Stimulated activated effector memory CD8-positive, alpha-beta T cell treated with anti-CD3 and anti-CD28 coated beads, Interleukin-12 subunit alpha, Interleukin-12 subunit beta, amount 100 ng/mL, for 72 hours (primary cell): ENCODE measurements at regions not wholly inside any gene's neighbourhood (a gene's known extent, or its start where the extent isn't known, plus 50 kb on each side); places are given as distances from the start of the nearest gene placed in this dataset.

Experiments
- ATAC-seq: fragments of 150-1000 bp; cut with Tn5 transposase; 2 replicates; pipeline ENCODE4 v1.10.0; 2021
- DNase-seq, 2 donors: peaks; one replicate each; pipeline ENCODE4 v3.0.0; 2021 to 2022; ENCODE audit warnings: low spot score in 2 of 2
- H3K27ac Mint-ChIP-seq: one replicate; pipeline ENCODE4 v1.8.0; 2022; ENCODE audit warnings: mild to moderate bottlenecking, mixed read lengths
- H3K36me3 Mint-ChIP-seq: one replicate; pipeline ENCODE4 v1.8.0; 2022; ENCODE audit warnings: mild to moderate bottlenecking, mixed read lengths
- H3K4me1 Mint-ChIP-seq: one replicate; pipeline ENCODE4 v1.8.0; 2022; ENCODE audit warnings: mixed read lengths
- H3K4me3 Mint-ChIP-seq: one replicate; pipeline ENCODE4 v1.8.0; 2022; ENCODE audit warnings: mild to moderate bottlenecking, mixed read lengths
- H3K9me3 Mint-ChIP-seq: one replicate; pipeline ENCODE4 v1.8.0; 2022; ENCODE audit warnings: mixed read lengths

GRCh38 chr3:157763644-157764043 is 260.4 kb upstream of the VEPH1 start:
- Mint-ChIP-seq H3K4me1 (no peaks in the 10 kb centered on the region), H3K27ac (no peak overlapping the region), H3K4me3 (no peak overlapping the region), H3K36me3 (no peaks in the 10 kb centered on the region), H3K9me3 (peaks cover 7% of the 10 kb centered on the region)
- no peak for ATAC-seq
- no peak for DNase-seq

GRCh38 chr3:157759311-157759710 is 256.1 kb upstream of the VEPH1 start:
- Mint-ChIP-seq H3K9me3 (peaks cover 2% of the 10 kb centered on the region), H3K4me1 (no peaks in the 10 kb centered on the region), H3K36me3 (no peaks in the 10 kb centered on the region), H3K27ac (no peak overlapping the region), H3K4me3 (no peak overlapping the region)
- ATAC-seq = no peak
- no peak for DNase-seq

- no peak for DNase-seq
- Mint-ChIP-seq H3K9me3 (peaks cover 2% of the 10 kb centered on the region), H3K27ac (no peak overlapping the region), H3K4me3 (no peak overlapping the region), H3K36me3 (no peaks in the 10 kb centered on the region), H3K4me1 (no peaks in the 10 kb centered on the region)
- no peak for ATAC-seq
Observed at GRCh38 chr3:157755233-157755632, 252.0 kb upstream of the VEPH1 start.

- no peaks in the 10 kb centered on the region for H3K36me3 Mint-ChIP-seq
- no peak overlapping the region for H3K27ac Mint-ChIP-seq
- DNase-seq (no peak), ATAC-seq (no peak)
- no peak overlapping the region for H3K4me3 Mint-ChIP-seq
- H3K4me1 Mint-ChIP-seq = no peaks in the 10 kb centered on the region
- peaks cover 2% of the 10 kb centered on the region for H3K9me3 Mint-ChIP-seq
Observed at GRCh38 chr3:157754451-157754850, 251.2 kb upstream of the VEPH1 start.

GRCh38 chr3:157753787-157754136 is 250.5 kb upstream of the VEPH1 start:
- H3K4me3 Mint-ChIP-seq = no peak overlapping the region
- peaks cover 2% of the 10 kb centered on the region for H3K9me3 Mint-ChIP-seq
- H3K36me3 Mint-ChIP-seq = no peaks in the 10 kb centered on the region
- no peaks in the 10 kb centered on the region for H3K4me1 Mint-ChIP-seq
- H3K27ac Mint-ChIP-seq = no peak overlapping the region
- DNase-seq = no peak
- ATAC-seq = no peak

GRCh38 chr3:157752956-157753786 is 250.0 kb upstream of the VEPH1 start:
- DNase-seq = no peak
- Mint-ChIP-seq H3K4me3 (no peak overlapping the region), H3K27ac (no peak overlapping the region), H3K4me1 (no peaks in the 10 kb centered on the region), H3K9me3 (peaks cover 2% of the 10 kb centered on the region), H3K36me3 (no peaks in the 10 kb centered on the region)
- ATAC-seq = no peak

- Mint-ChIP-seq H3K4me3 (no peak overlapping the region), H3K9me3 (peaks cover 2% of the 10 kb centered on the region), H3K27ac (no peak overlapping the region), H3K36me3 (no peaks in the 10 kb centered on the region), H3K4me1 (no peaks in the 10 kb centered on the region)
- ATAC-seq (no peak), DNase-seq (no peak)
Observed at GRCh38 chr3:157752554-157752953, 249.3 kb upstream of the VEPH1 start.

GRCh38 chr3:157751386-157751785 is 248.2 kb upstream of the VEPH1 start:
- ATAC-seq = no peak
- Mint-ChIP-seq H3K4me1 (no peaks in the 10 kb centered on the region), H3K36me3 (no peaks in the 10 kb centered on the region), H3K4me3 (no peak overlapping the region), H3K9me3 (peaks cover 2% of the 10 kb centered on the region), H3K27ac (no peak overlapping the region)
- DNase-seq = no peak

GRCh38 chr3:157746391-157746790 is 243.2 kb upstream of the VEPH1 start:
- H3K4me3 Mint-ChIP-seq = no peak overlapping the region
- peaks cover 6% of the 10 kb centered on the region for H3K9me3 Mint-ChIP-seq
- no peak for DNase-seq
- H3K27ac Mint-ChIP-seq = no peak overlapping the region
- no peaks in the 10 kb centered on the region for H3K4me1 Mint-ChIP-seq
- no peak for ATAC-seq
- no peaks in the 10 kb centered on the region for H3K36me3 Mint-ChIP-seq

- Mint-ChIP-seq H3K4me3 (no peak overlapping the region), H3K9me3 (peaks cover 8% of the 10 kb centered on the region), H3K36me3 (no peaks in the 10 kb centered on the region), H3K4me1 (no peaks in the 10 kb centered on the region), H3K27ac (no peak overlapping the region)
- DNase-seq (no peak), ATAC-seq (no peak)
Observed at GRCh38 chr3:157741607-157742006, 238.4 kb upstream of the VEPH1 start.

- Mint-ChIP-seq H3K9me3 (peaks cover 12% of the 10 kb centered on the region), H3K4me3 (no peak overlapping the region), H3K27ac (no peak overlapping the region), H3K4me1 (no peaks in the 10 kb centered on the region), H3K36me3 (no peaks in the 10 kb centered on the region)
- ATAC-seq (no peak), DNase-seq (no peak)
Observed at GRCh38 chr3:157738441-157738840, 235.2 kb upstream of the VEPH1 start.

- ATAC-seq (no peak), DNase-seq (no peak)
- no peaks in the 10 kb centered on the region for H3K36me3 Mint-ChIP-seq
Observed at GRCh38 chr3:157718800-157719199, 215.6 kb upstream of the VEPH1 start.

GRCh38 chr3:157713101-157713500 is 209.9 kb upstream of the VEPH1 start:
- H3K27ac Mint-ChIP-seq = no peak overlapping the region
- DNase-seq = no peak
- H3K4me3 Mint-ChIP-seq = no peak overlapping the region
- H3K36me3 Mint-ChIP-seq = no peaks in the 10 kb centered on the region
- peaks cover 7% of the 10 kb centered on the region for H3K9me3 Mint-ChIP-seq
- H3K4me1 Mint-ChIP-seq = no peaks in the 10 kb centered on the region
- ATAC-seq = no peak

More at GRCh38 chr3:157718800-157719199, 215.6 kb upstream of the VEPH1 start:
- Mint-ChIP-seq H3K27ac (no peak overlapping the region), H3K9me3 (no peaks in the 10 kb centered on the region), H3K4me1 (no peaks in the 10 kb centered on the region), H3K4me3 (no peak overlapping the region)

GRCh38 chr3:157705258-157705657 is 202.0 kb upstream of the VEPH1 start:
- H3K27ac Mint-ChIP-seq = no peak overlapping the region
- H3K9me3 Mint-ChIP-seq = no peaks in the 10 kb centered on the region
- no peak overlapping the region for H3K4me3 Mint-ChIP-seq
- DNase-seq (no peak), ATAC-seq (no peak)
- no peaks in the 10 kb centered on the region for H3K4me1 Mint-ChIP-seq
- H3K36me3 Mint-ChIP-seq = no peaks in the 10 kb centered on the region

GRCh38 chr3:157700405-157700804 is 197.2 kb upstream of the VEPH1 start:
- ATAC-seq = no peak
- peaks cover 4% of the 10 kb centered on the region for H3K9me3 Mint-ChIP-seq
- DNase-seq = no peak
- H3K4me1 Mint-ChIP-seq = no peaks in the 10 kb centered on the region
- H3K4me3 Mint-ChIP-seq = no peak overlapping the region
- H3K27ac Mint-ChIP-seq = no peak overlapping the region
- no peaks in the 10 kb centered on the region for H3K36me3 Mint-ChIP-seq

GRCh38 chr3:157695586-157695985 is 192.4 kb upstream of the VEPH1 start:
- Mint-ChIP-seq H3K27ac (no peak overlapping the region), H3K4me1 (no peaks in the 10 kb centered on the region), H3K4me3 (no peak overlapping the region), H3K36me3 (no peaks in the 10 kb centered on the region), H3K9me3 (peaks cover 4% of the 10 kb centered on the region)
- DNase-seq = no peak
- no peak for ATAC-seq
